Uterus (tissue), 2 donors: ENCODE measurements at regions not wholly inside any gene's neighbourhood (a gene's known extent, or its start where the extent isn't known, plus 50 kb on each side); places are given as distances from the start of the nearest gene placed in this dataset.

Experiments used
- POLR2A ChIP-seq, 2 donors: fragments of 450-650 bp; IDR thresholded peaks; one replicate each; pipeline ENCODE4 v1.6.1; 2016; ENCODE audit warnings: antibody characterized with exemption in 2 of 2, mild to moderate bottlenecking in 1 of 2, moderate library complexity in 1 of 2
- TF ChIP-seq, protein P1 (sequence below), 4 experiments: fragments of 200-600 bp in 2 of 4; fragments of 450-650 bp in 2 of 4; sonication (generic) in 2 of 4; IDR thresholded peaks; one replicate each; pipeline ENCODE4 v1.5.1; 2016 to 2019; ENCODE audit warnings: antibody characterized with exemption in 4 of 4, mild to moderate bottlenecking in 2 of 4, moderate library complexity in 1 of 4

DNA sequence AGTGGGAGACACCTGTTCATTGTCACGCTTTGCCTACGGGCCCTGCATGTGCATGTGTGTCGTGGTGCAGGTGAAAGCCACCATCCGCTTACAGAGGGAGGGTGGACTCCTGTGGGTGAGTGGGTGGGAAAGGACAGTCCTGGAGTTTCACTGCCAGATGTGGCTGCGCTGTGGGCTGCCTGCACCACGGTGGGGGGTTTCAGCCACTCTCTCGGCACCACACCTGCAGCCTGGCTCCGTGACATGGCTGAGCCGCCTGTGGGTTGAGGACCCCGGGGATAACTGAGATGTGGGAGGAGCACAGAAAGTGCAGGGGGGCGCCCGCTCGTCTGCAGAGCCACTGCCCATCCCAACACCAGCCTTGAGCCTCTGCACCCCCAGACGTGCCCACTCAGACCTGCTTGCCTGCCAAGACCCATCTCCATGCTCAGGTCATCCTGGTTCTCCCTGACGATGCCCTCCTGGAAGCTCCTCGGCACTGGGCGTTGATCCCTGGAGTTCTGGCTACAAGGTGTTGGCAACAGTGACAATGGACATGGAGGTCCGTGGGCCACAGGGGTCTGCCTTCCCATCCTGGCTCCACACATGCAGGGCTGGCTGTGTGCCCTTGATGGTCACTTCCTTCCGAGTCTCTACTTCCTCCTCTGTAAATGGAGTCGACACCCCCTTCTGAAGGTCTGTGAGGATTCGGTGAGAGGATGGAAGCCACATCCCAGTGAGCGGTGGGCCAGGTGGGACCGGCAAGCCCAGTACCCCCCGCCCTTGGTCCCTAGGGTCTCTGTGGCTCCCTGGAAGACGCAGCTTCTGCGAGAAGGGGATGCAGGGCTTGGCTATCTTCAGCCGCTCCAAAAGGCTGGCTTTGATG, 1007.0 kb downstream of the BRD1 start:
- TF ChIP-seq, protein P1, sequence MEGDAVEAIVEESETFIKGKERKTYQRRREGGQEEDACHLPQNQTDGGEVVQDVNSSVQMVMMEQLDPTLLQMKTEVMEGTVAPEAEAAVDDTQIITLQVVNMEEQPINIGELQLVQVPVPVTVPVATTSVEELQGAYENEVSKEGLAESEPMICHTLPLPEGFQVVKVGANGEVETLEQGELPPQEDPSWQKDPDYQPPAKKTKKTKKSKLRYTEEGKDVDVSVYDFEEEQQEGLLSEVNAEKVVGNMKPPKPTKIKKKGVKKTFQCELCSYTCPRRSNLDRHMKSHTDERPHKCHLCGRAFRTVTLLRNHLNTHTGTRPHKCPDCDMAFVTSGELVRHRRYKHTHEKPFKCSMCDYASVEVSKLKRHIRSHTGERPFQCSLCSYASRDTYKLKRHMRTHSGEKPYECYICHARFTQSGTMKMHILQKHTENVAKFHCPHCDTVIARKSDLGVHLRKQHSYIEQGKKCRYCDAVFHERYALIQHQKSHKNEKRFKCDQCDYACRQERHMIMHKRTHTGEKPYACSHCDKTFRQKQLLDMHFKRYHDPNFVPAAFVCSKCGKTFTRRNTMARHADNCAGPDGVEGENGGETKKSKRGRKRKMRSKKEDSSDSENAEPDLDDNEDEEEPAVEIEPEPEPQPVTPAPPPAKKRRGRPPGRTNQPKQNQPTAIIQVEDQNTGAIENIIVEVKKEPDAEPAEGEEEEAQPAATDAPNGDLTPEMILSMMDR (IDR thresholded peaks at IDR 0.05): no peak
- no peak for TF ChIP-seq POLR2A (IDR thresholded peaks at IDR 0.05)
